ENCODE measurements at regions not wholly inside any gene's neighbourhood (a gene's known extent, or its start where the extent isn't known, plus 50 kb on each side); places are given as distances from the start of the nearest gene placed in this dataset.
"Not testable (repeated sequence)": the region's sequence is repeated elsewhere in the genome, so short reads cannot be mapped to it uniquely, and the experiment has no call there.

- Histone ChIP-seq H3K4me3 (ENCODE audit: low read depth, low read length) (no peak overlapping the region), H3K36me3 (replicated peaks) (no peaks in the 10 kb centered on the region), H3K27me3 (replicated peaks) (no peaks in the 10 kb centered on the region), H3K27ac (no peak overlapping the region)
- in situ Hi-C loops (cut with HindIII; ENCODE audit: low pct_ligation_motif_present, low sequenced_read_pairs), result no loop called here
- no peak for TF ChIP-seq CTCF (IDR thresholded peaks at IDR 0.05; ENCODE audit: low read depth, low read length, missing control alignments)
- no peak for DNase-seq
Measured at GRCh38 chrX:19204636-19205035, 82.4 kb upstream of the ADGRG2 start.

GRCh38 chrX:19212037-19212436 lies 89.8 kb upstream of the ADGRG2 start:
- Histone ChIP-seq H3K36me3 (replicated peaks) (no peaks in the 10 kb centered on the region), H3K27ac (no peak overlapping the region), H3K27me3 (replicated peaks) (no peaks in the 10 kb centered on the region), H3K4me3 (ENCODE audit: low read depth, low read length) (no peak overlapping the region)
- no peak for TF ChIP-seq CTCF (IDR thresholded peaks at IDR 0.05; ENCODE audit: low read depth, low read length, missing control alignments)
- no peak for DNase-seq
- in situ Hi-C loops (cut with HindIII; ENCODE audit: low pct_ligation_motif_present, low sequenced_read_pairs), result no loop called here

GRCh38 chrX:19213610-19214152 lies 91.4 kb upstream of the ADGRG2 start:
- Histone ChIP-seq H3K4me3 (ENCODE audit: low read depth, low read length) (no peak overlapping the region), H3K27me3 (replicated peaks) (no peaks in the 10 kb centered on the region), H3K27ac (no peak overlapping the region), H3K36me3 (replicated peaks) (no peaks in the 10 kb centered on the region)
- in situ Hi-C loops (cut with HindIII; ENCODE audit: low pct_ligation_motif_present, low sequenced_read_pairs), result no loop called here
- DNase-seq, result no peak
- no peak for TF ChIP-seq CTCF (IDR thresholded peaks at IDR 0.05; ENCODE audit: low read depth, low read length, missing control alignments)

GRCh38 chrX:19214311-19214710 lies 92.0 kb upstream of the ADGRG2 start:
- no peak overlapping the region for H3K27ac ChIP-seq
- in situ Hi-C loops (cut with HindIII; ENCODE audit: low pct_ligation_motif_present, low sequenced_read_pairs), result no loop called here
- H3K36me3 ChIP-seq (replicated peaks), result no peaks in the 10 kb centered on the region
- no peak for TF ChIP-seq CTCF (IDR thresholded peaks at IDR 0.05; ENCODE audit: low read depth, low read length, missing control alignments)
- DNase-seq, result no peak
- no peak overlapping the region for H3K4me3 ChIP-seq (ENCODE audit: low read depth, low read length)
- no peaks in the 10 kb centered on the region for H3K27me3 ChIP-seq (replicated peaks)

- Histone ChIP-seq H3K4me3 (ENCODE audit: low read depth, low read length) (no peak overlapping the region), H3K27me3 (replicated peaks) (no peaks in the 10 kb centered on the region), H3K36me3 (replicated peaks) (no peaks in the 10 kb centered on the region), H3K27ac (no peak overlapping the region)
- in situ Hi-C loops (cut with HindIII; ENCODE audit: low pct_ligation_motif_present, low sequenced_read_pairs), result no loop called here
- no peak for DNase-seq
- peak; percentile 27 for TF ChIP-seq CTCF (IDR thresholded peaks at IDR 0.05; ENCODE audit: low read depth, low read length, missing control alignments)
Measured at GRCh38 chrX:19225909-19226308, 103.6 kb upstream of the ADGRG2 start.

GRCh38 chrX:19229896-19230295 lies 107.6 kb upstream of the ADGRG2 start:
- in situ Hi-C loops (cut with HindIII; ENCODE audit: low pct_ligation_motif_present, low sequenced_read_pairs); H3K27me3 ChIP-seq (replicated peaks); DNase-seq; H3K36me3 ChIP-seq (replicated peaks); H3K4me3 ChIP-seq (ENCODE audit: low read depth, low read length); H3K27ac ChIP-seq: not testable (repeated sequence)

All from brain microvascular endothelial cell (primary cell).